Left ventricle myocardium inferior (tissue), 1 donor: ENCODE measurements at regions not wholly inside any gene's neighbourhood (a gene's known extent, or its start where the extent isn't known, plus 50 kb on each side); places are given as distances from the start of the nearest gene placed in this dataset.

Experiments
- DNase-seq: peaks from one replicate; pipeline ENCODE4 v3.0.0-alpha.2; 2020
- H3K27ac ChIP-seq: fragments of 200-600 bp; replicated peaks from 2 replicates; pipeline ENCODE4 v1.8.0; 2021
- H3K27me3 ChIP-seq: fragments of 200-600 bp; 2 replicates; pipeline ENCODE4 v1.8.0; 2021; ENCODE audit warnings: low read depth
- H3K36me3 ChIP-seq: fragments of 200-600 bp; 2 replicates; pipeline ENCODE4 v1.8.0; 2021
- H3K4me1 ChIP-seq: fragments of 200-600 bp; 2 replicates; pipeline ENCODE4 v1.8.0; 2021
- H3K4me3 ChIP-seq: fragments of 200-600 bp; 2 replicates; pipeline ENCODE4 v1.8.0; 2021; ENCODE audit warnings: mild to moderate bottlenecking, moderate library complexity
- H3K9me3 ChIP-seq: fragments of 200-600 bp; replicated peaks from 2 replicates; pipeline ENCODE4 v1.8.0; 2021
- intact Hi-C: fragments of 100-400 bp; cut with micrococcal nuclease; formaldehyde crosslinking; loops from one replicate; pipeline ENCODE4 v1.11.0; 2022
- TF ChIP-seq, protein P1 (sequence below): fragments of 200-600 bp; IDR thresholded peaks from 2 replicates; pipeline ENCODE4 v1.8.0; 2021; ENCODE audit warnings: antibody characterized with exemption, mild to moderate bottlenecking, borderline replicate concordance
- donor health status: DM: no; HTN: yes; CAD: no; lungs with severe emphysema.

DNA sequence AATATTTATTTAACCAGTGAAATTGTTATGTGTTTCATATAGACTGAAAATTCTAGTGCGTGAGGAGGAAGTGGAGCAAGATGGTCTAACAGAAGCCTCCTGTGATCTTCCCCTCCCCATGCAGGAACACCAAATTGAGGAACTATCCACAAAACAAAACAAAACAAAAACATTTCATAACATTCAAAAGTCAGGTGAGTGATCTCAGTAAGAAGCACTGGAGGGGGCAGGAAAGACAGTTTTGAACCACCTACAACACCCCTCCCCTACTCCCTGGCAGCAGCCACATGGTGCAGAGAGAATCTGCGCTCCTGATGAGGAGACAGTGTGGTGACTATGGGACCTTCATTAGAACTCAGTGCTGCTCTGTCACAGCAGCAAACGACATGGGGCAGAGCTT is 221.9 kb upstream of the SEMA3C start:
- no peak for DNase-seq
- TF ChIP-seq, protein P1, sequence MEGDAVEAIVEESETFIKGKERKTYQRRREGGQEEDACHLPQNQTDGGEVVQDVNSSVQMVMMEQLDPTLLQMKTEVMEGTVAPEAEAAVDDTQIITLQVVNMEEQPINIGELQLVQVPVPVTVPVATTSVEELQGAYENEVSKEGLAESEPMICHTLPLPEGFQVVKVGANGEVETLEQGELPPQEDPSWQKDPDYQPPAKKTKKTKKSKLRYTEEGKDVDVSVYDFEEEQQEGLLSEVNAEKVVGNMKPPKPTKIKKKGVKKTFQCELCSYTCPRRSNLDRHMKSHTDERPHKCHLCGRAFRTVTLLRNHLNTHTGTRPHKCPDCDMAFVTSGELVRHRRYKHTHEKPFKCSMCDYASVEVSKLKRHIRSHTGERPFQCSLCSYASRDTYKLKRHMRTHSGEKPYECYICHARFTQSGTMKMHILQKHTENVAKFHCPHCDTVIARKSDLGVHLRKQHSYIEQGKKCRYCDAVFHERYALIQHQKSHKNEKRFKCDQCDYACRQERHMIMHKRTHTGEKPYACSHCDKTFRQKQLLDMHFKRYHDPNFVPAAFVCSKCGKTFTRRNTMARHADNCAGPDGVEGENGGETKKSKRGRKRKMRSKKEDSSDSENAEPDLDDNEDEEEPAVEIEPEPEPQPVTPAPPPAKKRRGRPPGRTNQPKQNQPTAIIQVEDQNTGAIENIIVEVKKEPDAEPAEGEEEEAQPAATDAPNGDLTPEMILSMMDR, result no peak
- Histone ChIP-seq H3K4me1 (no peaks in the 10 kb centered on the region), H3K9me3 (no peaks in the 10 kb centered on the region), H3K36me3 (no peaks in the 10 kb centered on the region), H3K27me3 (no peaks in the 10 kb centered on the region), H3K27ac (peak overlapping the region; percentile 18), H3K4me3 (no peak overlapping the region)
- intact Hi-C loops, result no loop called here

DNA sequence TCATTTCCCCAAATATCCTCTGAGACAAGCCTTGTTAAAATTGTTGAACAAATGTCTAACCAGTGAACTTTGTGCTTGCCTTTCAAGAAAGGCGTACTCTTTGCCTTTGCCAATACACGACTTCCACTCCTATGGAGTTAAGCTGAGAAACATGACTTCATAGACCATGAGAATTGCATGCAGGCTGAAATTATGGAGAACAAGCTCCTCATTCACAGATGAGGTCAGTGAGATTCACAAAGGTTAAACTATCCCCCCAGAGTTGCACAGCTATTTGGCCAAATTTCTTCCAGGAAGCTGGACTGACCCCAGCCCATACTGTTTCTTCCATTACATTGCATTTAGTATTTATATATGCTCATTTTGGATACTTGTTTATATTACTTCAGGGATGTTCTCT is 221.4 kb upstream of the SEMA3C start:
- intact Hi-C loops, result no loop called here
- no peaks in the 10 kb centered on the region for H3K4me1 ChIP-seq

DNA sequence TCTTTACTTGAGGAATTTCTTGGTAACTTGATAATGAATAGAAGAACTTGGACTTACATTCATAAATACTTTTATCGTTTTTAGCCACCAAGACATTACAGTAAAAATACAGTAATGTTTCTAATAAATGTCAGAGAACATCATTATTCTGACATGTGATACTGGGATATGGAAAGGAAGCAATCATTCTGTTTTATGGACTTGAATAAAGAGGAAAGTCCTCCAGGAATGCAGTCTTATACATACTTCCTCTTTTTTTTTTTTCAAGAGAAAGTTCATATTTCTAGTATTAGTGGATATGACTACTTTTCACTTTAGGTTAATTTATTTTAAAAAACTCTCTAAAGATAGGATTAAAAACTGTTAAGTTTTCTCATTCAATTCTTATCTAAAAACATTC is 220.0 kb upstream of the SEMA3C start:
- Histone ChIP-seq H3K36me3 (no peaks in the 10 kb centered on the region), H3K4me3 (no peak overlapping the region), H3K27me3 (no peaks in the 10 kb centered on the region), H3K4me1 (no peaks in the 10 kb centered on the region), H3K27ac (no peak overlapping the region), H3K9me3 (no peaks in the 10 kb centered on the region)
- intact Hi-C loops, result no loop called here
- DNase-seq, result no peak
- TF ChIP-seq, protein P1, result no peak

More for the DNA sequence above, 221.4 kb upstream of the SEMA3C start:
- TF ChIP-seq, protein P1, result no peak
- no peaks in the 10 kb centered on the region for H3K9me3 ChIP-seq
- no peaks in the 10 kb centered on the region for H3K36me3 ChIP-seq
- no peaks in the 10 kb centered on the region for H3K27me3 ChIP-seq
- no peak overlapping the region for H3K4me3 ChIP-seq
- H3K27ac ChIP-seq, result no peak overlapping the region
- no peak for DNase-seq

DNA sequence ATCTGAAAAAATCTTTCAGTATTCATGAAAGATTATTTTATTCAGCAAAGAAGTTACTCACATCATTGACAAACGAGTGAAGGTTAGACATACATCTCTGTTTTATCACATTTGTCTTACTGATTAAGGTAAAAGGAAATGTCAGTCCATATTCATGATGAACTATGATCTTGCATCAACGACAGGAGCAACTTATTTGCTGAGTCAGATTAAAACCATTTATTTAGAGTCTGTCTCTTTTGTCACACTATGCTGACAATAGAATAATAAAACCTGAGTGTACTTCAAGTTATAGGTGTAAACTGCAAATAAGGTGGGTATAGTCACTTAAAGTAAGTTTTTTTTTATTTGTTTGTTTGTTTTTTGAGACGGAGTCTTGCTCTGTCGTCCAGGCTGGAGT is 216.5 kb upstream of the SEMA3C start:
- no peaks in the 10 kb centered on the region for H3K9me3 ChIP-seq
- no peak overlapping the region for H3K27ac ChIP-seq
- no peak for DNase-seq
- no peak overlapping the region for H3K4me3 ChIP-seq
- H3K4me1 ChIP-seq, result no peaks in the 10 kb centered on the region
- TF ChIP-seq, protein P1, result no peak
- intact Hi-C loops, result no loop called here
- H3K36me3 ChIP-seq, result no peaks in the 10 kb centered on the region
- H3K27me3 ChIP-seq, result no peaks in the 10 kb centered on the region

GRCh38 chr7:81128011-81128410 is 209.2 kb upstream of the SEMA3C start:
- H3K9me3 ChIP-seq, result peaks cover 17% of the 10 kb centered on the region
- H3K27ac ChIP-seq, result no peak overlapping the region
- H3K27me3 ChIP-seq, result no peaks in the 10 kb centered on the region
- TF ChIP-seq, protein P1, result no peak
- intact Hi-C loops, result no loop called here
- no peaks in the 10 kb centered on the region for H3K4me1 ChIP-seq
- no peak overlapping the region for H3K4me3 ChIP-seq
- no peaks in the 10 kb centered on the region for H3K36me3 ChIP-seq
- DNase-seq, result no peak

GRCh38 chr7:81120803-81121202 is 202.0 kb upstream of the SEMA3C start:
- Histone ChIP-seq H3K4me3 (no peak overlapping the region), H3K4me1 (no peaks in the 10 kb centered on the region), H3K27me3 (no peaks in the 10 kb centered on the region), H3K9me3 (no peaks in the 10 kb centered on the region), H3K27ac (no peak overlapping the region), H3K36me3 (no peaks in the 10 kb centered on the region)
- DNase-seq, result no peak
- intact Hi-C loops, result no loop called here
- TF ChIP-seq, protein P1, result no peak
